ENCODE measurements at regions not wholly inside any gene's neighbourhood (a gene's known extent, or its start where the extent isn't known, plus 50 kb on each side); places are given as distances from the start of the nearest gene placed in this dataset.

DNA sequence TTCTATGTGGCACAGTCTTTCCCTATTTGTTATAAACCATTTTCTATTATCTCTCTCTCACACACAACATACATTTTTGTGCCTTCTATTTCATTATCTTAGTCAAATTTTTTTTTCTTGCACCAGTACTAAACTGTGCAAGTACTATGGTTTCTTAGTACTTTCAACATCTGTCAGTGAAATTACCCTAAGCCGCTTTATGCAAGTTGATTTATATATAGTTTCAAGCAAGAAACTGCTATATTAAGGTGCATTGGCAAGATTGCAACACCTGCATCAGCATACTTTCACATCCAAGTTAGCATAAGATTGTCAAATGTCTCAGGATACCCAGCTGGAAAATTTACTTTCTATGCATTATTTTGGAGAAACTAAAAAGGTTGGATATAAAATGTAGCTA lies 180.2 kb upstream of the FSTL5 start:
- DNase-seq = no peak

DNA sequence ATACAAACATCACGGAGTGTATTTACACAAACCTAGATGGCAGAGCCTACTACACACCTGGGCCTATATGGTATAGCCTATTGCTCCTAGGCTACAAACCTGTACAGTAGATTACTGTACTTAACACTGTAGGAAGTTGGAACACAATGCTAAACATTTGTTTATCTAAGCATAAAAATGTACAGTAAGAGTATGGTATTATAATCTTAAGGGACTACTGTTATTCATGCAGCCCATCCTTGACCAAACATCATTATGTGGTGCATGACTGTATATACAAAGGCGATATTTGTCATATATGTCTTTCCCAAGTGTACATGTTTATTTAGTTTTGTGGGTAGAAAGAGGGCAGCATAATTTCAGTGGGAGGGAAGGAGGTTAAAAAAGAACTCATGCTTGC lies 177.7 kb upstream of the FSTL5 start:
- no peak for DNase-seq

DNA sequence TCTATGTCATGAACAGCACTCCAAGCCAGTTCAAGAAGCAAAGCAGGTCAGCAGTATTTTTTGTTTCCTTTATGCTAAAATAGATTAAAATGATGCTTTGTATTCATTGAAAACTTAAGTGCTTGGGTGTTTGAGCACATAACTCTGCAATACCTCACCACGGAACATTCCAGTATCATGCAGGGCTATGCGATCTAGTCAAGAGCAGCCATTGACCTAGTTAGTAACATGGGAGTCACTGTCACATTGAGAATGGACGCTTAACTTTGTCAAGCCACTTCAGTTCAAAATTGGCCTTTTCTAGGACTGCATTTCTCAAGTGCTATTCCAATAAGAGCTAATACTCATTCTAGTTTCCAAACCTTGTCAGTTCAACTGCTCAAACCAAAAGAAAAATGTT lies 160.1 kb upstream of the FSTL5 start:
- DNase-seq = no peak

DNA sequence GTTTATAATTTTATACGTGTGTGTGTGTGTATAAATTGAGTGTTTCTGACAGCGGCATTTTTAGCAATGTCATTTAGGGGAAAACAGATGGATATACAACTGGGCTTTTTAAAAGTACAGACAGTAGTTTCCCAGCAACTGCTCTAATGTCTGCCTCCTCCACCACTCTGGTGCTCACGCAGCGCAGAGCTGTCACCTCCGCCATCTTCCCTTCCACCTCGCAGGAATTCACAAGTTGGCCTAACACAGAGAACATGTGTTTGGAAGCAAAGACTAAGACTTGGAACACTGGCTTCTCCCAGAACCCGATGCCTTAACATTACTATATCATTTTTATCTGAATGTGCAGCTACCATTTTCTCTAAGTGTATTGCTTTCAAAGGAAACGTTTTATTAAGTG lies 158.3 kb upstream of the FSTL5 start:
- DNase-seq = no peak

DNA sequence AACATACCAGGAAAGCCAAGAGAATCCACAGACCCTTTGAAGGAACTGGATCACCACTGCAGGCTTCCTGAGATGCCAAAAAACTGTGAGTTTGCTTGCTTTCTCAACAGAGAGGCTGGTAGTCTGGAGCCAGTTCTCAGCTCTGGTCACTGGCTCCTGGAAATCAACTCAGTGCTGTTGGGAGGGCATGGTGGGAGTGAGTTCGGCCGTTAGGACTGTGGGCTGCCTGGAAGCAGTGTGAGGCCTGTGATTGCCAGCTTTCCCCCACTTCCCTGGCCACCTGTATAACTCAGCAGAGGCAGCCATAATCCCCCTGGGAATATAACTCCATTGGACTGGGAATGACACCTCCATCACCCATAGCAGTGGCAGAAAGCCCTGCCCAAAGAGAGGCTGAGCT lies 122.0 kb upstream of the FSTL5 start:
- DNase-seq = no peak

DNA sequence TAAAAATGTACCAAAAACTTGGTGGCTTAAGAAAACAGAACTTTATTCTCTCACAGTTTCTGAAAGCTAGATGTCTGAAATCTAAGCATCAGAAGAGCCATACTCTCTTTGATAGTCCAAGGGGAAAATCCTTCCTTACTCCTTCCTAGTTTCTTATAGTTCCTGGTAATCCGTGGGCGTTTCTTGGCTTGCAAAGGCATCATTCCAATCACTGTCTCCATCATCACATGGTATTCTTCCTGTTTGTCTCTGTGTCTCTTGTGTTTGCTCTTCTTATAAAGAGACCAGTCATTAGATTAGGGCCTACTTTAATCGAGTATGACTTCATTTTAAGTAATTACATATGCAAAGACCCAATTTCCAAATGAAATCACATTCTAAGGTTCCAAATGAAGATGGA lies 118.9 kb upstream of the FSTL5 start:
- DNase-seq = no peak

DNA sequence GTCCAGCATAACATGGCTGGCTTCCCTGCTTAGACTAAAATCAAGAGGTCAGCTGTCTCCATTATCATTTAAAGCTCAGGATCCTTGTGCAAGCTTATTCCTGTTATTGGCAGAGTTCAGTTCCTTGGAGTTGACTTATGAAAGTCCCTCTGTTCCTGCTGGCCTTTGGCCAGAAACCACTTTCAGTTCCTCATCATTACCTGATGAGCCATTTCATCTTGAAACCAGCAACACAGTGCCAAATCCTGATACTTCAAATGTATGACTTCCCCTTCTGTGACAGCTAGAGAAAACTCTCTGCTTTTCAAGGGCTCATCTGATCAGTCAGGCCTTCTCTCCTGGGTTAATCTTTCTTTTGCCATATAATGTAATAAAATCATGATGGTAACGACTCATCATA lies 110.6 kb upstream of the FSTL5 start:
- DNase-seq = no peak

DNA sequence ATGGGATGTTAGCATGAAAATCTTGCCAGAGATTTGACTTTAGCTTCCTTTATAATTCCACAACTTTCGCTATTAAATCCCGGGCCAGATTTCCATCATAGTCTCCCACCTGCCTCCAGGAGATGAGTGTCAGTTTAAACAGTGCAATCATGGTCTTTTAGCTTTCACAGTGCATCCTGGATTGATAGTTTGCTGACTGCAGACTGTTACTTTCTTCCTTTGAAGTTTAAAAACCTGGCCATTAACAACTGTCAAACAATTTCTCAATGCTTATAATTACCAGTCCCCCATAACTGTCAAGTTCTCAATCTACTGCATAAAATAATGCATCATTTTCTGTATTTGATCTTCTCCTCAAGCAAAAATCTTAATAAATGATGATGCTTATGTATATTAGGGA lies 108.4 kb upstream of the FSTL5 start:
- DNase-seq = no peak

DNA sequence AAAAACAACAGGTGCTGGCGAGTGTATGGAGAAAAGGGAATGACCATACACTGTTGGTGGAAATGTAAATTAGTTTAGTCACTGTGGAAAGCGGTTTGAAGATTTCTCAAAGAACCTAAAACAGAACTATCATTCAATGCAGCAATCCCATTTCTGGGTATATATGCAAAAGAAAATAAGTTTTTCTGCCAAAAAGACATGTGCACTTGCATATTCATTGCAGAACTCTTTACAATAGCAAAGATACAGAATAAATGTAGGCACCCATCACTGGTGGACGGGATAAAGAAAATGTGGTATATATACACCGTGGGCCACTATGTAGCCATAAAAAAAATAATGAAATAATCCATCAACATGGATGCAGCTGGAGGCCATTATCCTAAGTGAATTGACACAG lies 105.1 kb upstream of the FSTL5 start:
- no peak for DNase-seq

DNA sequence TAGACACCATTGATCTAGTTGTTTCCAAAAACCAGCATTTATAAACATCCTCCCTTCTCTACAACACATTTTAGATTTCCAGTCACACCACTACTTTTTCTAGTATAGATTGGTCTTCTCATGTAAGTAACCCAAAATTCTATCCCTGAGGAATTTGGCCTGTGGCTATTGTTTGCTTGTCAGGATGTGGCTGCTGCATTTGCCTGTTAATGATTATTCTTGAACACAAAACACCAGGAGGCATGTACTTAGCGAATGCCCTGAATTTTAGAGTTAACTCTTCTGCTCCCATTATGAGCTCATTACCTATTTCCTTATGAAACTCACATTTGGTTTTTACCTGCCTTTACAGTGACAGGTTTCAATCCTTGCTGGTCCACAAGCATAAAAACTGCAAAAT lies 102.0 kb upstream of the FSTL5 start:
- no peak for DNase-seq

DNA sequence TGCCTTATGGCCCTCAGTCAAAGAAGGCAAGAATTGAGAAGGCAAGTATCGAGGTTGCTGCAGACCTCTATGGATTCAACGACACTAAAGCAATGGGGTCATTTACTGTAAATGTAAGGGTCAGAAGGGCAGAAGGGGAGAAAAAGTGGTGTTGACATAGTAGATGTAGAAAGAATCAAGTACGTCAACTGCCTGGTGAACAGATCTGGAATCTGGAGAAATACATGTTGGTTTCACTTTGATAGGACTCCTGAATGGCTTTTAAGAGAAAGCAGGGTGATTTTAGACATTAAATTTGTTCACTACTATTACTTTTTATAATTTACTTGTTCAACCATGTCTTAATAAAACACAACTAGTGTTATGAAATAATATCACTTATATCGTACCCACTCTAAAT lies 81.3 kb upstream of the FSTL5 start:
- DNase-seq = no peak

DNA sequence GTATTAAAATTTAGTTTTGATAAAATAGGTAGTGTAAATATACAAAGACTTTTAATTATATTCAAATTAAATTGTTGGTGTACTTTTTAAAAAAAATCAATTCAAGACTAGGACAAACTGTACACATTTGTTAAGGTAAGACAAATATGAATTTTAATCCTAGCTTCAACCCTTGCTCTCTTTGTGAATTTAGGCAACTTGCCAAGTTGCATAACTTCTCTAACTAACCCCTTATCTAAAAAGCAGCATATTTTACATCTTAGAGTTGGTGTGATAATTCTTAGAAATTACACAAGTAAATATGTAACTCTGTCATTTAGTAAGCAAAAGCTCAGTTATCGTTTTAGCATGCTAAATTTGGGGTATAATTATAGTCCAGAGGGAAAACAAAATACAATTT lies 78.1 kb upstream of the FSTL5 start:
- no peak for DNase-seq

DNA sequence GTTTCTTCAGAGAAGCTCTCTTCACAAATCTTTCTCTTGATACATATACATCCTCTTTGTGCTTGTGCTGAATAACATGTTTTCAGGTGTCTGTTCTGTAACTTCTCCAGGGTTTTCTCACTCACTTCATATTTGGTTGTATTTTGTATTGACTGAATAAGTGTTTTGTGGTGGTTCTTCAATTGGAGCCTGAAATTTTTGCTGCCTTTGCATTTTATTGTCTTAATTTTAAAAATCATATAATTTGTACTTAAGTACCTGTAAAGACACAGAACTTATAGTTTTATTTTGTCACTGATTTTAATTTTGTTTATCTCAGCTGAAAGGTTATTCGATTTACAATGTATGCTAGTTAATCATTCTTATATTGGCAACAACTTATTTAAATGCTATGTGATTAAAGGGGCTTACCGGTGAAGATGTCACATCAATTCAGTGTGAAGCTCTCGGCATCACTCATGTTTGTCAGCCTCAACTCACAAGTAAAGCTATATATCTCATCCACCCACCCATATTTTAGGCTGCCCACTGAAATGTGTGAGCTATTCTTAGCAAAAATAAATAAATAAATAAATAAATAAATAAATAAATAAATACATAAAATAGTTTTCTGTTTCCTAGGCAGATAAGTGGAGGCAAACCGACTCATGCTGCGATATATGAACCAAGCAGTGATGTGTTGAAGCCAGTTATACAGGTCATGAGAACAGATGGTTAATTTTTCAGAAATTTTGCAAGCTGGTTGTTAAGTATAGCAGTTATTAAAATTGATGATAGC lies 76.4 kb upstream of the FSTL5 start:
- DNase-seq = no peak

DNA sequence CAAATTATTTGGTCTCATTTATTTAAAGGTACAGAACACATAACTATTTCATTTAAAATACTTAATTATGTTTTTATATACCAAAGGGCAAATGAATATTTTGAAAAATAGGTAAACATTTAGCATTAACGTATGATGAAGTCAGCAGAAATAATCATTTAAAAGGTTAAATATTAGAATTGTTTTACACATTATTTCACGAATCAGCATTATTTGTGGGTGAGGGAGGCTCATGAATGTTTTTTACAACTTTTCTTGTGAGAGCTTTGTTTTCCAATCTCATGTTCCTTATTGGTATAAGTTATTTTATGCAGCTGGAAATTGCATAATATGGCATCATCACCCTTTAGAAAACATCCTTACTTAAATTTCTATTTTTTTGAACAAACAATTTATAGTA lies 73.9 kb upstream of the FSTL5 start:
- DNase-seq = no peak

DNA sequence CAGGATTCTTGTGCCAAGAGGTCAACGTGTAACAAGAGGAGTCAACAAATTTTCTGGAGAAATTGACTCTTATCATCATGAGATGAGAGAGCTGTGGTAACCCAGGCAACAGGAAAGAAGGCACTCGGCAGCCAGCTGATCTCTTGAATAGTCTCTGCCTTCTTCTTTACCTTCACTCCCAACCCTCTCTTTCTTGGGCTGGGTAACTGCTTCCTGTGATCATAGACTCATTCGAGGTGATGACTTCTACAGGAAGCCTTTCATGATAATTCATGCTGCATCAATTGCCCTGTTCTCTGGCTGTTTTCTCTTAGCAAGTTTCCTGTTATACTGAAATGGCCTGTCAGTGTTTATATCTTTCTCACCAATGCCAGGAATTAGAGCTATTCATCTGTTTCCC lies 70.8 kb upstream of the FSTL5 start:
- DNase-seq = no peak

DNA sequence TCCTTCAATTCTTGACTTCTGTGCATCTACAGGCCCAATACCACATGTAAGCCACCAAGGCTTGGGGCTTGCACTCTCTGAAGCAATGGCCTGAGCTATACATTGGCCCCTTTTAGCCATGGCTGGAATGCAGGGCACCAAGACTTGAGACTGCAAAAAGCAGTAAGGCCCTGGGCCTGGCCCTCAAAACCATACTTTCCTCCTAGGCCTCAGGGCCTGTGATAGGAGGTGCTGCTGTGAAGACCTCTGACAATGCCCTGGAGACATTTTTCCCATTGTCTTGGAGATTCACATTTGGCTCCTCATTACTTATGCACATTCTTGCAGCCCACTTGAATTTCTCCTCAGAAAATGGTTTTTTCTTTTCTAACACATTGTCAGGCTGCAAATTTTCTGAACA lies 68.5 kb upstream of the FSTL5 start:
- DNase-seq = no peak

DNA sequence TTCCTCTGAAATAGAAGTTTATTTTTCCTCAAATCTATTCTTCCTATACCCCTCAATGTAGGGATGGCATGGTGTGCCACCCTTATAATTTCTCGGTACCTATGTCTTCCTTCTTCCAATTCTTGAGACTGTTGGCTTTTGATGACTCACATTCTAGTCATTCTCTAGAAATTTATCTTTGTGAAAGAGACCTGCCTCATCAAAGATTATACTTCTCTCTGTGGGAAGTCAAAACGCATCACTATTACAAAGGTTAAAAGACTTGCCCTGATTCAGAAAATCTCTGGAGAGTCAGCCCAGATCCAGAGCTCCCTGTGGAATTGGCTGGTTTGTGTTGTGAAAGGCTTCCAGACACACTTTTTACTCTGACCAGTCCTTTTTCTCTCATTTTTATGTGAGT lies 65.9 kb upstream of the FSTL5 start:
- DNase-seq = no peak

DNA sequence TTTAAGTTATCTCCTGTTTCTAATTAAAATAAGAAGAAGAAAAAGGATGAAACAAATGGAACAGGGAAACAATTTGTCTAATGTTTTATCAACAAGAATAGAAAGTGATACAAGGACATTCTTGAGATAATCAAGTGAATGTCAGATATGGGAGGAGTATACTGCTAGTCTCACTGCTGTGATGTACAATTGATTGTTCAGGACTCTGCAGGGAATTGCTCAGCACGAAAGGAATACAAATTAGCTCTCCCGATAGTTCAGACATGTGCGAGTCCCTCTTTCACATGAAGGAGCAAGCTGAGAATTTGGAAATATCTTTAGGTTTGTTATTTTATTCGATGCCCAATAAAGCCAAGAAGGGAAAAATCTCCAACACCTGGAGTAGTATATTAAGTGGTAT lies 57.3 kb upstream of the FSTL5 start:
- DNase-seq = no peak

Measured in NCI-H2171 (cell line).